ENCODE measurements at regions not wholly inside any gene's neighbourhood (a gene's known extent, or its start where the extent isn't known, plus 50 kb on each side); places are given as distances from the start of the nearest gene placed in this dataset.
"Not testable (repeated sequence)": the region's sequence is repeated elsewhere in the genome, so short reads cannot be mapped to it uniquely, and the experiment has no call there.

GRCh38 chr9:749716-750115 is 91.8 kb upstream of the DMRT1 start:
- DNase-seq: no peak

GRCh38 chr9:750249-750967 is 91.1 kb upstream of the DMRT1 start:
- DNase-seq: no peak

GRCh38 chr9:751137-752051 is 90.1 kb upstream of the DMRT1 start:
- DNase-seq: no peak

- DNase-seq: no peak
Measured at GRCh38 chr9:752201-752600, 89.3 kb upstream of the DMRT1 start.

- no peak for DNase-seq
Measured at GRCh38 chr9:752681-753200, 88.8 kb upstream of the DMRT1 start.

- not testable (repeated sequence) for DNase-seq
Measured at GRCh38 chr9:753734-754133, 87.8 kb upstream of the DMRT1 start.

GRCh38 chr9:754150-754931 is 87.2 kb upstream of the DMRT1 start:
- DNase-seq: no peak

- no peak for DNase-seq
Measured at GRCh38 chr9:755454-756381, 85.8 kb upstream of the DMRT1 start.

DNA sequence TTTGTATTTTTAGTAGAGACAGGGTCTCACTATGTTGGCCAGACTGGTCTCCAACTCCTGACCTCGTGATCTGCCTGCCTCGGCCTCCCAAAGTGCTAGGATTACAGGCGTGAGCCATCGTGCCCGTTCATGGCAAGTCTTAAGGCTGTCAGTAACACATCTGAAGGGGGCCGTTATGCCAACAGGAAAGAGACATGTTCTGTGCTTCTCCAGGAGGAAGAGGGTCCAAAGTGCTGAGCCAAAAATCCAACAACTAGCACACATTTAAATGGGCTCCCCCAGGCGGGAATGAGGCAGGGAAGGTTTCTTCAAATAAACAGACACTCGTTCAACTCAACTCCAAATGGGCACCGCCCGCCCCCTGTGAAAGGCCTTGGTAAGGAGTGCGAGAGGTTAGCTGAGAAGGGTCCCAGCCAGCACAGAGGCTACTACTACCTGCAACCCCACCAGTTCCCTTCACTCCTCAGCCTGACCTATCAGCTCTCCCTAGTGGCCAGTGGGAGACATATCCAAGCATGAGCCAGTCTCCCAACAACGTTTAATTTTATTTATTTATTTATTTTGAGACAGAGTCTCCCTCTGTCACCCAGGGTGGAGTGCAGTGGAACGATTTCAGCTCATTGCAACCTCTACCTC is 84.1 kb upstream of the DMRT1 start:
- no peak for DNase-seq

DNA sequence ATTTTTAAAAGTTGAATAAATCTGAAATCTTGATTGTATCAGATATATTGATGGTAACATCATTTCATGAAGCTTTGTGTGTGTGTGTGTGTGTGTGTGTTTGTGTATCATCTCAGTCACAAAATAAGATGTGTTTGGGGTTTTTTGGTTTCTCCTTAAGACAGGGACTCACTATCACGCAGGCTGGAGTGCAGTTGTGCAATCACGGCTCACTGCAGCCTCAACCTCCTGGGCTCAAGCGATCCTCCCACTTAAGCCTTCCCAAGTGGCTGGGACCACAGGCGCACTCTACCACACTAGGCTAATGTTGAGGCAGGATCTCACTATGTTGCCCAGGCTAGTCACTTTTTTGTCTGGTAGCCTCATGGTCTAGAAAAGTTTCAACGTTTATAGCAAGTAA is 83.4 kb upstream of the DMRT1 start:
- no peak for DNase-seq

DNA sequence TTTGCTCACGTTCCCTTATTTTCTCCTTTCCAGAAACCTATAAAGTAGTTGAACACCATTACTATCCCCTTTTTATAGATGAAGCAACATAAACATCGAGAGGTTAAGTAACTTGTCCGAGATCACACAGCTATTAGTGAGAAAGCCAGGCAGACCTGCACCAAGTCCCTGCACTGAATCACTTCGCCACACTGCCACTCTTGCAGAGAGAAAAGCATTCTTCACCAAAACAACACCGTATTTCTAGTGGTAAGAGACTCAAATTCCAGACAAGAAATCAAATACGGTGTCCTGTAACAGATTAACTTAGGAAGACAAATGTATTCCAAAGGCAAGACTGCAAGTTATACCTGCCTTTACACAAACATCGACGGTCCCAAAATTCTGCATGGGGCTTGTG is 82.0 kb upstream of the DMRT1 start:
- no peak for DNase-seq

DNA sequence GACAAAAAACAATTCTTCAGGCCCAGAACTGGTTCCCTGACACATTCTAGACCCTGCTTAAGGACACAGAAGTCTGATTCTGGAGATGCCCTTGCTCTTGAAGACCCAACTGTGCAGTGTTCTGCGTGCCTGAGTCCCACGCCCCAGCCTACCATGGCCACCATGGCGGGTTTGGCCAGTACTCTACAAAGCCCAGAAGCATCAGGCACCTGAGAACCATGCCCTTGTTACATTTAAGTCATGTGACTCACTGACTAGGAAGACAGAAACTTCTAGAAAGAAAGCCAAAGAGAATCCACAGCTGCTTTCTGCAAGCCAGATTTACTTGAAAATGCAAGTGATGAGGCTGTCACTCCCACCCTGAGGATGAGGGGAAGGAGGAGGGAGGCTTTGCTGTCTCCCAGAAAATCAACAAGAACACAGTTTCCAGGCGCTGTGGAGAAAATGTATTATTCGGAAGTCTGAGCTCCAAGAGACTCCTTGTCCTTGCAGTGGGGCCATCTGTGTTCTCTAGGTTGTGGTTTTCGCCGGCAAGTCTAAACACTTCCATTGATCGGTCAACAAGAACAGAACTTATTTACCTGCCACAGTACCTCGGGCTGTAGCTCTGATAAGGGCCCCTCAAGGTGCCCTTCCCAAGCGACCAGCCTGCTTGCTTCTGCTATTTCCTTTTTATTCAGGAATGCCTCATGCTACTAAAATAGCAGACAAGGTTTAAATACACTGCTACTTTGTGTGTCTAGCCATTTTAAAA is 81.3 kb upstream of the DMRT1 start:
- DNase-seq: no peak

GRCh38 chr9:761176-761792 is 80.2 kb upstream of the DMRT1 start:
- DNase-seq: no peak

DNA sequence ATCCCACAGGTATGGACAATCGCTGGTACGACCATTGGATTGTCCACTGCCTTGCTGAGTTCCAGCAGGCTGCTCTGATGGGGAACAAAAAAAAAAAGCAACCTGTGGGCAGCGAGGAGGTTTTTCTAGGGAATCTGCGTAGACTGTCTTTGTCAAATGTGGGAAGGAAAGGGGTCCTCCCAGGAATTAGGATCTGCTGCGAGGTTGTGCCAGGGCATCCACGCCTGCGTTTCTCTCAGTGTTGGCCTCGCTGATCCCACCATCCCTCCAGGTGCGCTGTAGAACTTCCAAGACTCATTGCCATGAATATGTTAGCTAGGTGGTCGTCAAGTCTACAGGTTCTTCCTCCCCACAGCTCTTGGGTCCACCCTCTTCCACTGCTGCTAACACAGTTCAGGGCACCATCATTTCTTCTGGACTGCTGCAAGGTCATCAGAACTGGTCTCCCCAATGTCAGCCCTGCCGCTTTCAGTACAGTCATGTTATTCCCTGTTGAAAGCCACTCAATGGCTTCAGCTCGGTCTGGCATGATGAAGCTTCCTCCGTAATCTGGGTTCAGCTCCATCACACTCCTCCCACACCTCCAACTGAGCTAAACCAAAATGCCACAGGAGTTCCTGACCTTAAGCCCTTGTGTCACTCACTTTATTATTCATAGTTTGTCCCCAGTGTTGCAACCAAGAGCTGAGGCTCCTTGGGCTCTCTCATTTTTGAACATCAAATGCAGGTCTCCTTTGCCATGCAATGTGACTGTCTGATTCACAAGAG is 79.5 kb upstream of the DMRT1 start:
- DNase-seq: no peak

DNA sequence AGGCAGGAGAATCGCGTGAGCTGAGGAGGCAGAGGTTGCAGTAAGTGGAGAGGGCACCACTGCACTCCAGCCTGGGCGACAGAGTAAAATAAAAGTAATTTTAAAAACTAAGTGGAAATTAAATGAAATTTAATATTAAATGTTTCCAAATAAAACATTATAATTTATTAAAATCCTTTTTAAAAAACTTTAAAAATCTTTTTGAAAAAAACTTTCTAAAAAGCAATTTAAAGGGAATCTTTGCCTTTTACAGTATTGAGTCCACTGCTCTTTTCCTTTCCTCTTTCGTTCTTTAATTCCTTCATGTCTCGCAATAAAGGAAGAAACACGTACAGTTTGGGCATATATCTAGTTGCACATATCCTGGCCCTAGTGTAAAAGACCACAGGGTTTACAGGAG is 77.8 kb upstream of the DMRT1 start:
- no peak for DNase-seq

GRCh38 chr9:764105-764524 is 77.4 kb upstream of the DMRT1 start:
- DNase-seq: peak; percentile 2

DNA sequence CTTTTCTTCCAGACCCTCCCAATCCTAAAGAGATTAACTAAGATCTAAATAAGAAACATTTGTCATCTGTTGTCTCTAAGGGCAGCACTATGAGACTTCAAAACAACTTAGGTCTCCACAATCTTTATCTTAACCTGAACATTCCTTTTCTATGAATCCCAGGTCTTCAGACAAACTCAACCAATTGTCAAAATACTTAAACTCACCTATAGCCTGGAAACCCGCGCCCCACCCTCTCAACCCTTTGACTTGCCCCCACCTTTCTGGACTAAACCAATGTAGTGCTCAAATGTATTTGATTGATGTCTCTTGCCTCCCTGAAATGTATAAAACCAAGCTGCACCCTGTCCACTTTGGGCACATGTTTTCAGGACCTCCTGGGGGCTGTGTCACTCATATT is 76.5 kb upstream of the DMRT1 start:
- no peak for DNase-seq

DNA sequence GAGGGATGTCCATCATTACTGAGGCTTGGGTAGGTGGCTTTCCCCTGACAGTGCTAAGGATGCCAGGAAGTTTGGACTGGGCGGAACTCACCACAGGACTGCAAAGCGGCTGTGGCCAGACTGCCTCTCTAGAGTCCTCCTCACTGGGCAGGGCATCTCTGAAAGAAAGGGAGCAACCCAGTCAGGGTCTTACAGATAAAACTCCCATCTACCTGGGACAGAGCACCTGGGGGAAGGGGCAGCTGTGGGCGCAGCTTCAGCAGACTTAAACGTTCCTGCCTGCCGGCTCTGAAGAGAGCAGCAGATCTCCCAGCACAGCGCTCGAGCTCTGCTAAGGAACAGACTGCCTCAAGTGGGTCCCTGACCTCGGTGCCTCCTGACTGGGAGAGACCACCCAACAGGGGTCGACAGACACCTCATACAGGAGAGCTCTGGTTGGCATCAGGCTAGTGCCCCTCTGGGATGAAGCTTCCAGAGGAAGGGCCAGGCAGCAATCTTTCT is 74.4 kb upstream of the DMRT1 start:
- DNase-seq: not testable (repeated sequence)

GRCh38 chr9:776086-776485 is 65.4 kb upstream of the DMRT1 start:
- DNase-seq: no peak

All from NCI-H2107 (cell line).